Suppressor macrophage (primary cell): ENCODE measurements at regions not wholly inside any gene's neighbourhood (a gene's known extent, or its start where the extent isn't known, plus 50 kb on each side); places are given as distances from the start of the nearest gene placed in this dataset.
"Not testable (repeated sequence)": the region's sequence is repeated elsewhere in the genome, so short reads cannot be mapped to it uniquely, and the experiment has no call there.

Experiments used
- DNase-seq, 4 experiments: peaks; one replicate each; pipeline ENCODE4 v3.0.0-alpha.2; 2020 to 2022

DNA sequence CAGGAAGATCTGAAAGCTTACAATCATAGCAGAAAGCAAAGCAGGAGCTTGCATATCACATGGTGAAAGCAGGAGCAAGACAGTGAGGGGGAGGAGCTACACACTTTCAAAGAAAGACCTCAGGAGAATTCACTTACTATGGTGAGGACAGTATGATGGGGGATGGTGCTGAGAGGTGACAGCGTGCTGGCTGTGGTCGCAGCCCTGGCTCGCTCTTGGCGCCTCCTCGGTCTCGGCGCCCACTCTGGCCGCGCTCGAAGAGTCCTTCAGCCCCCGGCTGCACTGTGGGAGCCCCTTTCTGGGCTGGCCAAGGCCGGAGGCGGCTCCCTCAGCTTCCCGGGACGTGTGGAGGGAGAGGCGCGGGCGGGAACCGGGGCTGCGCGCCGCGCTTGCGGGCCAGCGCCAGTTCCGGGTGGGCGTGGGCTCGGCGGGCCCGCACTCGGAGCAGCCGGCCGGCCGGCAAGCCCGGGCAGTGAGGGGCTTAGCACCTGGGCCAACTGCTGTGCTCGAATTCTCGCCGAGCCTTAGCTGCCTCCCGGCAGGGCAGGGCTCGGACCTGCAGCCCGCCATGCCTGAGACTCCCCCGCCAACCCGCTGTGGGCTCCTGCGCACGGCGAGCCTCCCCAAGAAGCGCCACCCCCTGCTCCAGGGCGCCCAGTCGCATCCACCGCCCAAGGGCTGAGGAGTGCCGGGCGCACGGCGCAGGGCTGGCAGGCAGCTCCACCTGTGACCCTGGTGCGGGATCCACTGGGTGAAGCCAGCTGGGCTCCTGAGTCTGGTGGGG lies 131.9 kb upstream of the SPATS2L start:
- no peak for DNase-seq

DNA sequence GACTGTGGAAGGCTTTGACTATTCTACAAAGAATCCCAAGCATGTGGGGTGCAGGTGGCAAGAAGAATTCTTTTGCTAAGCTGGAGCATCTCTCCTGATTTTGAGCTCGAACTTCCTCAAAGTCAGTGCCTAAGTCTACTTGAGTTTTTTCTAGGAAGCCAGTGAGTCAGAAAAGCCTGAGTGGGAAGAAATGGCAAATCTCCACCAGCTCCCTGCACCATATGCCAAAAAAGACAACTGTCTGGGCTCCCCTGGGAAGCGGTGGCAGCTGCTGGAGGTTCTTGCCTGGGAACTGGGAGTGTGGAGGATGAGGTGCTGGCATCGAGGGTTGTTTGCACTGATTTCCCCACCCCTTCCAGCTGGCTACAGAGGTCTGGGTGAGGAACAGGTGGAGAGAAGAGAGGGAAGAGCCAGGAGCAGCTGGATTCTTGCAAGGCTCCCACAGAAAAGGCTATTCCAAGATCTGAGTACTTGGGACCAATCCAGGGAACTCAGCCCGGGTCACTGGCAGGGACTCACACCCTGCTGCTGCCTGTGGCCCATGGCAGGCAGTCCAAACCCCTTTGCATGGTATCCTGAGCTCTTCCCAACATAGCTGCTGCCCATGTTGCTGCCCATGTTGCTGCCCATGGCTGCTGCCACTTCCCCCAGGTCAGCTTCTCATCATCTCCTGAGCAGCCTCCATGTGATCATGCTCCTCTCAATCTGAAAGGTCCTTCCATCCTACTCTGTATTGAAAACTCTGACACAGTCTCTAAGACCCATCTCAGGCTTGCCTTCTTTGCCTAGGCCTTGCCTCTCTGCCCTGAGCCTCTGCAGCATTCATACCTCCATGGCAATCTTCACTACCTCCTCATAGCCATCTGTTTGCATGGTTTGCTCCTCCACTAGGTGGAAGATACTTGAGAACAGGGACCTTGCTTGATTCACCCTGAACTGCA lies 128.3 kb upstream of the SPATS2L start:
- DNase-seq = peak in 2 of 4 experiments; percentile 5 to 13

DNA sequence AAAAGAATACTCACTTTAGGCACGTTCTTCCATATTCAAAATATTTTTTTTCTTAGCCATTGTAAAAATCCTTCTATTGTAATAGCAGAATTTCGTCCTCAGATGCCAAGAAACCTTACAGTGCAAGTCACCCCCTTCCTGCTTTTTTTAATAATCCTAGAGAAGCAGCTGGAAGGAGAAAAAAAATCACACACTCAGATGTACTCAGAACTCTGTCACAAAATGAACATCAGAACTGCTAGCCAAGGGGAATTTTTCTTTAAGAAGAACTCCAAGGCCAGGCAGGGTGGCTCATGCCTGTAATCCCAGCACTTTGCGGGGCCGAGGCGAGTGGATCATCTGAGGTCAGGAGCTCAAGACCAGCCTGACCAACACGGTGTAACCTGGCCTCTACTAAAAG lies 127.3 kb upstream of the SPATS2L start:
- no peak for DNase-seq

DNA sequence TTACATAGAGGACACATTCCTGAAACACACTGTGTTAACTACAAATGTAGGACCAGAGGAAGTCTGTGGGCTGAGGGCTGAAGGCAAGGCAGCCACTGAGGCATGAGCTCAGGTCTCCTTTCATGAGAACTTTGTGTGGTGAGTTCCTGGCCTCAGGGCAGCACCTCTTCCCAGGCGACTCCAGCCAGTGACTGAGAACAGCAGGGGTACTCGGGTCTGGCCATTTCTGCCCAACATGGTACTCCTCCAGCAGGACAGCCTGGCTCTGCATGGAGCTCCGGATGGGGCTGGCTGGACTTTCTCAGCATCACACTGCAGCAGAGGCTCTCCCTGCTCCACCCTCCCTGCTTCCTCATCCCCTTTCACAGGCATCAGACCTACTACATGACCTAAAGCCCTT lies 125.5 kb upstream of the SPATS2L start:
- no peak for DNase-seq

DNA sequence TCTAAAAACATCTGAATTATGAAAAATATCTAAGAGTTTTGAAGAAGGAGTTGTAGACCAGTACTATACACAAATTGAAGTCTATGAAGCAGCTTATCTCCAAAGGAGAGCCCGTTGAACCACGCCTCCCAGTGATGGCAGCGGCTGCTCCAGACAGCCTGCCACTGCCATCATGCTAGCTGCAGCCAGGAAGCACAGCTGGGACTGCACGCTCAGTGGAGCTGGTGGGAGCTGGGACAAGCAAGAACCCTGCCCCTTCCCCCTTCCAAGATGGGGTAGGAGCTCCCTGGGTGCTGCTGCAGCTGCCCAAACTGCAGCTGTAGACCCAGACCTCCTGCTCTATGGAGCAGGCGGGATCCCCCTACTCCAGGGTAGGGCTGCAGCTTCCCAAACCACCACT lies 124.7 kb upstream of the SPATS2L start:
- no peak for DNase-seq

DNA sequence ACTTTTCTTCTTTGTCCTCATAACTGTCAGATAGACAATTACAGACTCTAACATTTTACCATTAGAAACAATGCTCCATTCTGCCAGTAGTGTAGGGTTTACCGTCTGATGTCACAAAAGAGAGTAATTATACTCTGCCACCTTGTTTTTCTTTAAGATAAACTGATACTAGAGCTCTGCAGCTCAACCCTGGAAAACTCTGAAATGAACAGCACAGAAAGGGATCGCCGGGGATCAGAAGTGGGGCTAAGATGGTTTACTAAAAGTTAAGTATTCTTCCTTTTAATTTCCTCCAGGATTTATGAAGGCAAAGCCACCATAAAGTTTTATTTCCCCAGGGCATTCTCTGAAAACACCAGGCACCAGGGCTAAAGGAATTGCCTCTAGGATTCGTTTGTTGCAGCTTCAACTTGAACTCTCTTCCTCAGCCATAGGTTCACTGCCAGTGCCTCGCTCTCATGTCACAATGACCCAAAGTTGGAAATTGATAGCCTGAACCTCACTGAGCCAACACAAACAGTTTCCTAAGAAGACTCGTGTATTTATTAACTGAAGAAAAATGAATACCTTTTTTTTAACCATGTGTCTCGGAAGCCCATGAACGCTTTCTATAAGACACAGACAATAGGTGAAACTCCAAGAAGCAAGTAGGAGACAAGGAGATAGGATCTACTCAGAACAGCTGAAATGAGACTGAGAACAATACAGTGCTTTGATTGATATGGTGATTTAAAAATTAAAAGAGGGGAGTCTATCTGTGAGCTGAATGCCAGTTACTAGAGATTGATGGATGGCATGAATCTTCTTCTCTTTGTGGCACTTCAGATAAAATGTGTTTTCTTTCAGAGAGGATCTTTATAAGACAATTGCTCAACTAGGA lies 121.5 kb upstream of the SPATS2L start:
- no peak for DNase-seq

DNA sequence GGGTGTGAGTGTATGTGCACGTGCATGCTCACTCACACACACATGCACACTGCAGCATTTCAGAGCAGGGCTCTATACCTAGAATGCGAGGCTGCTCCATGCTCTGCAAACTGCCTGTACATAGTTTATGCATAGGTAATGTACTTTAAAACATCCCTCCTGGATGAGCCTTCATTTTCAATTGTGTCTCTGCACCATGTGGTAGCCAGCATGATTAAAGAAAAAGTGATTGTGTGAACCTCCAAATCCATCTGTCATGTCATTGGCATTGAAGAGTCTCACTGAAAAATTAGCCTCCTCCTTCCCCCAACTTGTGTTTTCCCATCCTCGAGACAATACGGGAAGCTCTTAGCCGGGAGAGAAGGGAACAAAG lies 120.9 kb upstream of the SPATS2L start:
- DNase-seq = no peak

DNA sequence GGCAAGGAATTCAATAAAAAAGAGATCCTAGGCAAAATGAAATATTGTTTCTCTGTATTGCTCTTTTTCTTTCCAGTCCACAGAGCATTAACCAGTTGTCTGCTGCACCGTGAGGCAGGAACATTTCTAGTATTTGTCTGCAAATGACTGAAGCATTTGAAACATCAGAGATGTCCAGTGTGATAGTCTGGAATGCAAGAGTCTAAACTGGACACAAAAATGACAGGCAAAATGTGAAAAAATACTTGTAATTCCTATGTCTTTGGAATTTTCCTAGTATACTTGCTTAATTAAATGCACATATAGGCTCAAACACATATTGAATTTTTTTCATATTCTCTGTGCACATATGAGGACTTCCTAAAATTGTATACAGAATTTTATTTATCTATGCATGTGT lies 120.5 kb upstream of the SPATS2L start:
- no peak for DNase-seq

DNA sequence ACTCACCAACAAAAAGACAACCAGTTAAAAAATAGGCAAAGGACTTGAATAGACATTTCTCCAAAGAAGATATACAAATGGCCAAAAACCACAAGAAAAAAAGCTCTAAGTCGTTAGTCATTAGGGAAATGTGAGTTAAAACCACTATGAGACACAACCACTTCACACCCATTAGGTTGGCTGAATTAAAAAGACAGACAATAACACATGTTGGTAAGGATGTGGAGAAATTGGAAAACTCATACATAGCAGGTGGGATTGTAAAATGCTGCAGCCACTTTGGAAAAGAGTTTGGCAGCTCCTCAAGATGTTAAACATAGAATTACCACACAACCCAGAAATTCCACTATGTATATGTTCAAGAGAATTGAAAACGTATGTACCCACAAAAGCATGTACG lies 117.6 kb upstream of the SPATS2L start:
- DNase-seq = no peak

DNA sequence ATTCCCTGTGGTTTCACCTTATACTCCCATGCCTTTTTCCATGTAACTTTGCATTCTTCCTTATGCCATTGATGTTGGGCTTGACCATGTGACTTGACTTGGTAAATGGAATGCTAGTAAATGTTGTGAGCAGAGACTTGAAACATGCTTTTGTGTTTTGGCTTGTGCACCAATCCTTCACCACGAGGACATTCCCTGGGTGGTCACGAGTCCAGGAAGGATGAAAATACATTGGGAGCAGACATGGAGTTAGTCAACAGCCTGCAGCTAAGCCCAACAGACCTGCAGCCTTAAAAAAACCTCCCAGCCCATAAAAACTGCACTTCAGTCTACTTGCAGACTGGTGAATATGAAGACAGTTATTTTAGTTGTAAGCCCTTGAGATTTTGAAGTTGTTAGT lies 116.5 kb upstream of the SPATS2L start:
- DNase-seq = no peak

DNA sequence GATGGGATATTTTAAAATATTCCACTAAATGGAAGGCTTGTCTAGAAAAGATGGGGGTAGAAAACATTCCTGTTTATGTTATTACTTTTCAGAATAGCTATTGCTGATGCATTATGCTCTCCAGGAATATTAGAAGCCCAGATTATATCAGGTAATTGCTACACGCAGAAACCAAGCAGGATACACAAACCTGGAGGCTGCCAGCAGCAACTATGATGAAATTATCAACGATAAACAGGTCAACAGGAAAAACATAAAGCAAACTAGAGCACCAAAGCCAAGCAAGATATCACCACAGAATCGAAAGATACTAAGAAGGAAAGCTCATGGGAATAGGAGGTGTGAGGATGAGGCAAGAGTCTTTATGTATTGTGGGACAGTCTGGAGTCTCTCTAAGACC lies 113.2 kb upstream of the SPATS2L start:
- DNase-seq = no peak

DNA sequence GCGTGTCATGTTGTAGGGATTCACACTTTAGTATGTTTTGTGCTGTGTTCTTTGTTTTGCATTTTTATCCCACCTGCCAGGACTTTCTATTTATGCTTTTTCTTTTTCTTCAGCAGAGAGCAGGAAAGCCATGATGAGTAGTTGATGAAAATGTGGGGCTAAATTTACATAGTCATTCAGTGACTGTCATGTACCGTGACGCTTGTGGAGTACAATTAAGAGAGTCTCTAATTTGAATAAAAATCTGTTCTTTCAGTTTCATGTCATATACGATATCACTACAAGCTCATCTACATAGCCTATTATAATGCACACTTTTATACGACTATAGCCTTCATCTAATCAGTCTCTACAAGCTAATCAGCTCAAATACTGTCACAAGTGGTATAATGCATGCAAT lies 112.7 kb upstream of the SPATS2L start:
- no peak for DNase-seq

DNA sequence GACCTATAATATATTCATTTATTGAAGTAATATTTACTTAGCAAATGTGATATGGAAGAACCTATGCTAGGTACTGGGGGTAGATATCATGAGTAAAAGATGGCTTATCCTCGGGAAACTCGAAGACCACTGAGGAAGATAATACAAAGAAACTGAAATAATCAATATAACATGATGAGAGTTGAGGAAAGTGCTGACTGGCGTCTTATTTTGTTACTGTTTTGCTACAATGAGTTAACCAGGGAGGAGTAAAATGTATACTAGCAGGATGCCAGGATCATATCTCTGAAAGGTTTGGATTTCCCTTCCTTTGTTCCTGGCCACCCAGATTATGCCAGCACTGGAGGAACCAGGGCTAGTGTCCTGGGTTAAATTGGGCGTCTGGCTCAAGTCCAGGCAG lies 111.7 kb upstream of the SPATS2L start:
- no peak for DNase-seq

DNA sequence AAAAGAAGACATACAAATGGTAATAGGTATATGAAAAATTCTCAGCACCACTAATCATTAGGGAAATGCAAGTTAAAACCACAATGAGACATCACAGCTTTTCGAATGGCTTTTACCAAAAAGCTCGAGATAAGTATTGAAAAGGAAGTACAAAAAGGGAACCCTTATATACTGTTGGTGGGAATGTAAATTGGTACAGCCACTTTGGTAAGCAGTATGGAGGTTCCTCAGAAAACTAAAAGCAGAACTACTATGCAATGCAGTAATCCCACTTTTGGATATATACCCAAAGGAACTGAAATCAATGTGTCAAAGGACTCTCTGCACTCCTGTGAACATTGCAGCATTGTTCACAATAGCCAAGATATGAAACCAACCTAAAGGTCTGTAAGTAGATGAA lies 107.5 kb upstream of the SPATS2L start:
- DNase-seq = peak; percentile 43 to 89 (median 70)

DNA sequence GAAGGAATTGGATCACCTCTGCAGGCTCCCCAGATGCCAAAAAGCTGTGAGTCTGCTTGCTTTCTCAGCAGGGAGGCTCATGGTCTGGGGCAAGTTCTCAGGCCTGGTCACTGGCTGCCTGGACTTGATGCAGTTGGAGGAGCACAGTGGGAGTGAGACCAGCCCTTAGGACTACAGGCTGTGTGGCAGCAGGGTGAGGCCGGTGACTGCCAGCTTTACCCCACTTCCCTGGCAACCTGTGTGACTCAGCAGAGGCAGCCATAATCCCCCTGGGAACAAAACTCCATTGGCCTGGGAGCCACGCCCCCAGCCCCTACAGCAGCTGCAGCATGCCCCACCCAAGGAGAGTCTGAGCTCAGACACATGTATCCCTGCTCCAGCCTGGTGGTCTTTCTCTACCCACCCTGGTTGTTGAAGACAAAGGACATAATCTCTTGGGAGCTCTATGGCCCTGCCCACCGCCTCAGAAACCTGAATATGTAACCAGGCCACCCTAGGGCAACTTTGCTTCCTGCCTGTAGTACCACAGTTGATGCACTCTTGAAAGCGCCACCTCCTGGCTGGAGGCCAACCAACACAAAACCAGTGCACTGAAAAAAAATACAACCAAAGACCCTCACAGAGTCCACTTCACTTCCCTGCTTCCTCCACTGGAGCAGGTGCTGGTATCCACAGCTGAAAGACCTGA lies 106.8 kb upstream of the SPATS2L start:
- peak in 2 of 4 experiments; percentile 4 to 7 for DNase-seq

DNA sequence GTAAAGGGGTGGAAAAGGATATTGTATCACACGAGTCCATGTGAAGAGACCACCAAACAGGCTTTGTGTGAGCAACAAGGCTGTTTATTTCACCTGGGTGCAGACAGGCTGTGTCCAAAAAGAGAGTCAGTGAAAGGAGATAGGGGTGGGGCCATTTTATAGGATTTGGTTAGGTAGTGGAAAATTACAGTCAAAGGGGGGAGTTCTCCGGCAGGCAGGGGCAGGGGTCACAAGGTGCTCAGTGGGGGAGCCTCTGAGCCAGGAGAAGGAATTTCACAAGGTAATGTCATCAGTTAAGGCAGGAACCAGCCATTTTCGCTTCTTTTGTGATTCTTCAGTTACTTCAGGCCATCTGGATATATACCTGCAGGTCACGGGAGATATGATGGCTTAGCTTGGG lies 104.7 kb upstream of the SPATS2L start:
- not testable (repeated sequence) for DNase-seq

DNA sequence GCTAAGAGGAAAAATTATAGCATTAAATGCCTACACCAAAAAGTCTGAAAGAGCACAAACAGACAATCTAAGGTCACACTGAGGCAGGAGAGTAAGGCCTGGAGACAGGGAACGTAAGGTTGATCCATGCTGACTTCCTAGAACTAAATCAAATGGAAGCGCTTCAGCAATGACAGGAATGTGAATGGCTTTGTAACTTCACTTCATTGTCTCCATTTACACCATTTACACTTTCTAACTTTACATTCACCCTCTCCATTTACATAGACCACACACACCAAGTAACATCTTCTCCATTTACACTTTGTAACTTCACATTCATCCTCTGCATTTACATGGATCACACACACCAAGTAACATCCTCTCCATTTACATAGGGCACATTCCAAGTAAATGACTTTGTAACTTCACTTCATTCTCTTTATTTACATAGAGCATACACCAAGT lies 103.1 kb upstream of the SPATS2L start:
- DNase-seq = no peak

DNA sequence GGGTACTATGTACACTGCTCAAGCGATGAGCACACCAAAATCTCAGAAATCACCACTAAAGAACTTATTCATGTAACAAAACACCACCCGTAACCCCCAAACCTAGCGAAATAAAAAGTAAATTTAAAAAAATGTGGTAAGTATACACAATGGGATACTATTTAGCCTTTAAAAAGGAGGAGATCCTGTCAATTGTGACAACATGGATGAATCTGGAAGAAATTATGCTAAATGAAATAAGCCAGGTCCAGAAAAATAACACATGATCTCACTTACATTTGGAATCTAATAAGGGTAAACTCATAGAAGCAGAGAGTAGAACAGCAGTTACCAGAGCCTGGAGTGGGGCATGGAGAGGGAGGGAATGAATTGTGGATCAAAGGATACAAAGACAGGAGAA lies 98.5 kb upstream of the SPATS2L start:
- no peak for DNase-seq

DNA sequence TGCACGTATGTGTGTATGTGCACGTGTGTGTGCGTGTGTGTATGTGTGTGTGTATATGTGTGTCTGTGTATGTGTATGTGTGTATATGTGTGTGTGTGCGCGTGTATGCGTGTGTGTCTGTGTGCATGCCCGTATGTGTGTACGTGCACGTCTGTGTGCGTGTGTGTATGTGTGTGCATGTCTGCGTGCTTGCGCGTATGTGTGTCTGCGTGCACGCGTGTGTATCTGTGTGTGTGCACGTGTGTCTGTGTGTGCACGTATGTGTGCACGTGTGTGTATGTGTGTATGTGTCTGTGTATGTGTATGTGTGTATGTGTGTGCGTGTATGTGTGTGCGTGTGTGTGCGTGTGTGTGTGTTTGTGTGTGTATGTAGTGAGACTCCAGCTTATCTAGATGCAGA lies 97.5 kb upstream of the SPATS2L start:
- DNase-seq = no peak

DNA sequence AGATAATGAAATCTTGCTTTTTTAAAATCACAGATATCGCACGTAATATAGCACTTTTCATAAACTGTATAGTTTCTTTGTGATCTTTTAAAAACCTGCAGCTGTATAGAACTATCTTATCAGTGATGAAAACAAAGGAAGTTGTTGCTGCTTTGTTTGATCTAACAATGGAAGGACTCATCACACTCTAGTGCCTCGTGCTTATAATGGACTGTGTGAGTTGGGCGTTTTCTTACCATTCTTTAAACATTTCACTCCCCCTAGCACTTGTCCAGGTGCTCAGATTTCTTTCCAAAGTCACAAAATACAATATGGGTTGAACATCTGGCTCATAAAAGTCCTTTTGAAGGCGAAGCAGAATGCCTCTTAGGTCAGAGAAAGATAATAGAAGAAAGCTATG lies 94.8 kb upstream of the SPATS2L start:
- DNase-seq = no peak

DNA sequence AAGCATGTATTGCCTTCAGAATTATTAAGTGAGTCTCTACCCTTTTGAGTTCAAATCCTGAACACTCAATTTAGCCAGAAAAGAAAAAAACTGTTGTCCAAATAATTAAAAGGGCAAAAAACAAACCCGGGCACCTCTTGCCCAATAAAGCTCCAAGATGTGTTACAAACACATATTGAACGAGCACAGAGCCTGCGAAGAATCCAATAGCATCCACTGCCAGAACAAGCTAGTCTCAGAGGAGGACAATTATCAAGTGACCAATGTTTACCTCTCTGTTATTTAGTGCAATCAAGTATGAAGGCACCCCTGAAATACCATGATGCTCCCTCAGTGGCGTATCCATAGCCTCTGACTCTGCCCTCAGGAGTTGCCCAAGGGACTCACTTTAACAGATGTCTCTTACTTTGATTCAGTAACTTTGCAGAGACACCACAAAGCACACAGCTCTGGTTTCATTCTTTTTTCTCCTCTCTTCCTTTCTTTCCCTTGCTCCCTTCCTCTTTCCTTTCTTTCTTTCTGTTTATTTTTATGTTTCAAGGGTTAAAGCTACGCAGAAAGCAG lies 93.5 kb upstream of the SPATS2L start:
- DNase-seq = no peak

DNA sequence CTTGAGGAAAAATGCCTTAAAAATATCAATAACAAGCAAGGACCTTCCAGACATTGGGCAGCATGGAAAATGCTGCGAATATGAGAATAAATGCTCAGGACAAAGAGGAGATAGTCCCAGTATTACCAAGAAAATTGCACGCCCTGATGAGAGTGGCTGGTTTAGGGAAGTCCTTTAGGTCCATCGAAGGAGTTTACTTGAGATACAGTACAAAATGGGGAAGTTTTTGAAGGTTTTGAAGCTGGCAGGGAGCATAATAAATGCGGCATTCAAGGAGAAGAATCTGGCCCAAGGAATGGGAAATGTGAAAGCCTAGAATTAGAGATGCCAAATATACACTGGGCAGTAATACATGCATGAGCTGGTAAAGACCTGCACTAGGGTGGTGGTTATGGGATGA lies 90.2 kb upstream of the SPATS2L start:
- DNase-seq = peak; percentile 27 to 63 (median 50)
